GM21447 (cell line): ENCODE measurements at regions not wholly inside any gene's neighbourhood (a gene's known extent, or its start where the extent isn't known, plus 50 kb on each side); places are given as distances from the start of the nearest gene placed in this dataset.

Source experiments
- ATAC-seq: cut with Tn5 transposase; IDR thresholded peaks from one replicate; pipeline ENCODE4 v1.9.1; 2021; ENCODE audit not compliant: unreplicated experiment

DNA sequence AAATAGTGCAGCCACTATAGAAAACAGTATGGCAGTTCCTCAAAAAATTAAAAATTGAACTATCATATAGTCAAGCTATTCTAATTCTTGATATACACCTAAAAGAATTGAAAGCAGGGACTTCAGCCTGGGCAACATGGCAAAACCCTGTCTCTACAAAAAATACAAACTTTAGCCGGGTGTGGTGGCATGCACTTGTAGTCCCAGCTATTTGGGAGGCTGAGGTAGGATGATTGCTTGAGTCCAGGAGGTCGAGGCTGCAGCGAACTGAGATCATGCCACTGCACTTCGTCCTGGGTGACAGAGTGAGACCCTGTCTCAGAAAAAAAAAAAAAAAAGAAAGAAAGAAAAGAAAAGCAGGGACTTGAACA, 64.0 kb upstream of the FOXN2 start:
- ATAC-seq = no peak

DNA sequence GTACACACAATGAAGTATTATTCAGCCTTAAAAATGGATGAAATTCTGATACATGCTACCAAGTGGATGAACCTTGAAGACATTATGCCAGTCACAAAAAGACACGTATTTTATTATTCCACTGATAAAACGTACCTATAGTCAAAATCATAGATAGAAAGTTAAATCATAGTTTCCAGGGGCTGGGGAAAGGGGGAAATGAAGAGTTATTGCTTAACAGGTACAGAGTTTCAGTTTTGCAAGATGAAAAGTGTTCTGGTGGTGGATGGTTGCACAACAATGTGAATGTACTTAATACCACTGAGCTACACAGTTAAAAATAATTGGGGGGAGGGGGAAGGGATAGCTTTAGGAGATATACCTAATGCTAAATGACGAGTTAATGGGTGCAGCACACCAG, 63.5 kb upstream of the FOXN2 start:
- no peak for ATAC-seq

DNA sequence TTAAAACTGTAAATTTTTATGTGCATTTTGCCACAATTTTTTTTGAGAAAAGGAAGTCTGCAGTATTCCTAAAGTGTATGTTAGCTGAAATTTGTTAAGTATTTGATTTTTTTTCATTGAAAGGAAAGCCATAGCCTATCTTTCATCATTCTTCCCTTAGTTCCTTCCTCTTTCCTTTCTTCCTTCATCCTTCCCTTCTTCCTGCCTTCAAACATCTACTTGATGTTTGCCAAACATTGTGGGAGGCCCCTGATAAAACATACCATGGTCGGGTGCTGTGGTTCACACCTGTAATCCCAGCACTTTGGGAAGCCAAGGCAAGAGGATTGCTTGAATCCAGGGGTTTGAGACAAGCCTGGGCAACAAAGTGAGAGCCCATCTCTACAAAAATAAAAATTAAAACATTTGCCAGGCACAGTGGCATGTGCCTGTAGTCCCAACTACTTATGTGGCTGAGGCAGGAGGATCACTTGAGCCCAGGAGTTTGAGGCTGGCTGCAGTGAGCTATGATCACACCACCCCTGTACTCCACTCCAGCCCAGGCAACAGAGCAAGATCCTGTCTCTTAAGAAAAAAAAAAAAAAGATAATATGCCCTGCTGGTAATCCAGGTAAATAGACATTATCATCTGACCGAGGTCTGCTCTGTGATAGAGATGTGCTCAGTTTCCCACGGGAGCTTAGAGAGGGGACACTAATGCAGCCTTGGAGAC, 62.9 kb upstream of the FOXN2 start:
- no peak for ATAC-seq

DNA sequence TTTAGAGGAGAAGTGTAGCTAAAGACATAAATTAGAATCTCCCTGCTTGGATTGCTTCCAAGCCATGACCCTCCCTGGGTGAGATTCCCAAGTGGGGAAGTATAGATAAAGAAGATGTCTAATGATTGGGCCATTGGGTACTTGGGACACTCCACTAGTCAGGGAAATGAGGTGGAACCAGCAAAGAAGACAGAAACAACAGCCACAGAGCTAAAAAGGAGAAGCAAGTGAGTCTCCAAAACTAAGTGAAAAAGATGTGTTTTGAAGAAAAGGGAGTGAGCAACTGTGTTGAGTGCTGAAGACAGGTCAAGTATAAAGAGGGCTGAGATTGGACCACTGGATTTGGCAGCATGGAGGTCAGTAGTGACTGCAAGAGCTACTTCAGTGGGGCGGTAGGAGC, 61.2 kb upstream of the FOXN2 start:
- ATAC-seq = no peak

DNA sequence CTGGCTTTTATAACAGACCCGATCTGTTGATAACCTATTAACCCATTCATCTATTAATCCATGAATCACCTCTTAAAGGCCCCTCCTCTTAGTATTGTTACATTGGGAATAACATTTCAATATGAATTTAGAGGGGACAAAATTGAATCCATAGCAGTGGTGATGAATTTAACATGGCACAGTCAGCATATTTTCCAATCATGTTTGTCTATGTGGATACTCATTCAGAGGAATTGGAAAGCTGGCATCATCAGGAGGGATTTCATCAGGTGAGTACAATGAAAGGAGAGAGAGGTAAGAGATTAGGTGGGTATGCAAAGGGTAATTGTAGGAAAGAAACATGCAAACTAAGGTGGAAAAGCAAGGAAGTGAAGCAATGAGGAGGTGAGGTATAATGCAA, 59.6 kb upstream of the FOXN2 start:
- no peak for ATAC-seq

DNA sequence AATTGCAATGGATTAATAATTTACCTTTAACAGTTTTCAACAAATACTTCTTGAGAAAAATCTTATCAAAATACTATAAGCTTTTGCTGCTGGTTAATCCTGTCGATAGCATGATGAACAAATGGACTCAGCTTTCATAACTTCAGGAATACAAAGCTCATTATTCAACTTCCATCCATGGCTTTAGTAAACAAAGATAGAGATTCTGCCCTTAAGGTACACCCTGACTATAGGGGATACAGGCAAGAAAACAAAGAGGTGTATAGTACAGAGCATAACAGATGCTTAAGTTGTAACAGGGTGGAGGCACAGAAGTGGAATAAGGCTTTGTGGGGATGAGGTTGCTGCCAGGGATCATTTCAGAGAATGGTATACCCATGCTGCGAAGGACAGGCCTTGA, 57.0 kb upstream of the FOXN2 start:
- ATAC-seq = no peak

DNA sequence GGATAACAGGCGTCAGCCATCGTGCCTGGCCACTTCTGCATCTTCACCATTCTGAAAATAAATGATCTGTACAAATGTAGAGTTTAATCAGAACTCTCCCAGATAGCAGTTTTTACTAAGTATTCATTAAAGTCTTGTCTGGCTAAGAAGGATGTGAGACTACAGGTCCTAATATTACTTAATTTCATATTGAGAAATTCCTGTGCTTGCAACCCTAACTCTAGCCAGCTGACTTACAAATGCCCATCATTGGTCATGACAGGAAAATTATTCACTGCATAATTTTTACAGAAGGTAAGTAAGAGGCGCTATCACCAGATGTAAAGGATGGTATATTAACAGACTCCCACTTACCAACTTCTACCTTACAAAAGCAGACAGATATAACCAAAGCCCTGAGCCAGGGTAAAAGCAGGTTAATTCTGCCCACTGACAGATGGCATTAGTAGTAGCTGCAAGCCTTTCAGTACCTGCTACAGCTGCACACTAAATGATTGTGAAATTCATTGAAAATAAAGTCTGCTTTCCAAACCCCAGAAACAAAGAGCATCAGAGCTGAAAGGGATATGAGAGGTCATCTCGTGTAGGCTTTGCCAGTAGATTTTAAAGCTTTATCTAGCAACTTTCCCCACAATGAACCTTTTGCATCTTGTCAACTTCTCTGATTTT, 55.9 kb upstream of the FOXN2 start:
- ATAC-seq = no peak

DNA sequence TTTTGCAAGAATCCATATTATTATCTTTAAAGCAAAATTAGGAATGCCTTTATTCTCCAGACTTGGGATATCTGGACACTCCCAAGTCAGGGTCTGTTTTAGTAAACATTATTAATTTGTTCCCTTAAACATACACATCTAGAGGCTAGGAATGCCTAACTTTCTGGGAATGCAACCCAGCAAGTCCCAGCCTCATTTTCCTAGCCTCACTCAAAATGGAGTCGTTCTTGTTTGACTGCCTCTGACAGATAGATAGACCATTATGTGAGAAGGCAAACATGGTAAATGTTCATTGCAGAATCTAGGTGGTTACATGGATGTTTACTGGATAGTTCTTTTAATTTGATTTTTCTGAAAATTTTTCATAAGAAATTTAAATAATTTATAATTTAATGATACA, 54.7 kb upstream of the FOXN2 start:
- no peak for ATAC-seq

DNA sequence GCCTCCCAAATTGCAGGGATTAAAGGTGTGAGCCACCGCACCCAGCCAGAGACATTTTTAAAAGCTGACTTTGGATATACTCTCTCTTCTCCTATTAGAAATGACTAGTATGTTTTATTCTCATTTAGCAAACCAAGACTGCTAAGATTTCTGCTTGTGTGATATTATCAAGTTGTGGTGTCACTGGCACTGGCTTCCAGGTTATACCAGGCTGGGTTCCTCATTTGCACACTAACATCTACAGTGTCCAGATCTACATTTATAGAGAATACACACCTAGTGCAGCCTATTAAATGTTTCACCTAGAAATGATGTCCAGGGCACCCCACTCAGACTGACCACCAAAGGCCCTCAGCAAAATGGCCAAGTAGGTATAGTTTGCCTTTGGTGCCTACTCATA, 49.9 kb upstream of the FOXN2 start:
- no peak for ATAC-seq
